Activated effector memory CD4-positive, alpha-beta T cell treated with anti-CD3 and anti-CD28 coated beads, Interleukin-2, amount 50 U/mL, for 16 hours (primary cell): ENCODE measurements at regions not wholly inside any gene's neighbourhood (a gene's known extent, or its start where the extent isn't known, plus 50 kb on each side); places are given as distances from the start of the nearest gene placed in this dataset.

ENCODE experiments used
- DNase-seq: peaks from one replicate; pipeline ENCODE4 v3.0.0-alpha.2; 2020

GRCh38 chr4:65831828-65832227 is 161.5 kb upstream of the EPHA5 start:
- no peak for DNase-seq

- no peak for DNase-seq
Observed at GRCh38 chr4:65825116-65825753, 154.9 kb upstream of the EPHA5 start.

DNA sequence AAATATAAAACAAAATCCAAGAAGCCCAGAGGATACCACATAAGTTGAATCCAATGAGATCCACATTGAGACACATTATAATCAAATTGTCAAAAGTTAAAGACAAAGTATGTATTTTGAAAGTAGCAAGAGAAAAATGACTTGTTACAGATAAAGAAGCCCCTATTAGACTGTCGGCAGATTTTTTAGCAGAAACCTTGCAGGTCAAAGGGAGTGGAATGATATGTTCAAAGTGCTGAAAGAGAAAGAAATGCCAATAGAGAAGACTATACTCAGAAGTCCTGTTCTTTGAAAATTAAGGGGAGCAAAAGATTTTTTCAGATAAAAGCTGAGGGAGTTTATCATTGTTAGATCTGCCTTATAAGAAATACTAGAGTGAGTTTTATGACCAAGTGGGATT is 148.9 kb upstream of the EPHA5 start:
- no peak for DNase-seq

- no peak for DNase-seq
Observed at GRCh38 chr4:65805936-65806335, 135.6 kb upstream of the EPHA5 start.

- no peak for DNase-seq
Observed at GRCh38 chr4:65799513-65799912, 129.2 kb upstream of the EPHA5 start.

DNA sequence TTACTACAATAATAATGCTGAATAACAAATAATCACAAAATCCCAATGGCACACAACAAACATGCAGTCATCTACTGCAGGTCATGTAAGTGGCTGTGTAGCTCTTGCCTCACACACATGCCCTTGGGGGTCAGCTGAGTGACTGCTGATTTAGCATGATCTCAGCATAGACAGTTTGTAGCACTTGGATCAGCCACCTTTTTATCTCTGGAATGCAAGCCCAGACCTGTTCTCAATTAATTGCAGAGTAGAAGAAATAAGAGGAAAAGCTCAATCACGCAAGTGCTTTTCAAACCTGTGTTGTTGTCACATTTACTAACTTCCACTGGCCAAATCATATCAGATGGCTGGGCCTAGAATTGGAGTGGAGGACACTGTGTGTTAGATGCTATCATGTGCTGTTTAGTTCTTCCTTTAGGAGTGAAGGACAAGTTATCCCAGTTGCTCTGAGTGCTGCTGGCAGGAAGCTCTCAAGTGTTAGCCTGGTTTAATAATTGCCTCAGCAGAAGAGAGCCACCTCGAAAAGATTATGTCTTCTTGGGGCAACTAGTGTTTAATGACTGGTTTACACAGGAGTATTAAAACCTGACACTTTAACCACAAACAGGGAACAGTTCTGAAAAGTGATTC is 128.3 kb upstream of the EPHA5 start:
- no peak for DNase-seq

- no peak for DNase-seq
Observed at GRCh38 chr4:65791812-65792308, 121.6 kb upstream of the EPHA5 start.

DNA sequence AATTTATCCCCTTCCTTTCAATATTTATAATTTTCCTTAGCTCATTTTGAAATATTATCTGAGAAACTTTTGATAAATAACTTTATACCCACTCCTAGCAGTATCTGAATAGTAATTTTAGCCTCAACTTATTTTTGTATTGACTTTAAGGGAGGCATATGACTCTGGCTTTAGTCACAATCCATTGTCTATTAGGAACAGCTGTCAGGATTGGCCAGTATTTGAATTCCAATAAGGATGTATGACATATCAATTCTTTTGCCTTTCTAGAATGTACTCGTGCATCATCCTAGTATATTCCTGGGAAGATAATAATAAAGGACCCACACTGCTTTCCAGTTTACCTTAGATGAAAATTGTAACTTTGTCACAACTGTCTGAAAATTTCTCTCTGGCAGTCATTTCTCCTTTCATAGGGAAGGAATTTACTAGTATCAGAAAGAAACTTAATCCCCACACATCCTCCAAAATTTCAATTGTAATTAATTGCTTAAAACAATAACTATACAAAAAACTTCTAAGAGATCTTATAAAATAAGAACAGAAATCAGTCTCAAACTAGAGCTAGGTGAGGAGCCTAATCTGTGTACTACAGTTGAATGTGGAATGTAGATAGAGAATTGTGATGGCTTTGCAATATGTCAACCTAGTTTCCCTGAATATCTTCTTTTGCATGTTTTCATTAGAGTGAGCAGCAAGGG is 121.0 kb upstream of the EPHA5 start:
- no peak for DNase-seq

DNA sequence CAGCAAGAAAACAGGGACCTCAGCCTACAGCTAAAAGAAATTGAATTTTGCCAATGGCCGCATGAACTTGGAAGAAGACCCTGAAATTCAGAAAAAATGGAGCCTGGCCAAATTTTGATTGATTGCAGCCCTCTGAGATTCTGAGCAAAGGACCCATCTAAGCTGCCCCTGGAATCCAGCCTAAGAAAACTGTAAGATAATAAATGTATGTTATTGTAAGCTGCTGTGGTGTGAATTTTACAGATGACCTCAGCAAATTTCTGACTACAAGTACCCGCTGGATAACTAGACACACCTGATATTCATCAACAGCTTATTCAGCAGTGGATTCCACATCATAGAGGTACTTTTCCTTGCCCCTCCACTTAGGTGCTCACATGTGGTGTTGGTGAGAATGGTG is 119.5 kb upstream of the EPHA5 start:
- DNase-seq = no peak

GRCh38 chr4:65789341-65789740 is 119.1 kb upstream of the EPHA5 start:
- no peak for DNase-seq

GRCh38 chr4:65777270-65777669 is 107.0 kb upstream of the EPHA5 start:
- no peak for DNase-seq

DNA sequence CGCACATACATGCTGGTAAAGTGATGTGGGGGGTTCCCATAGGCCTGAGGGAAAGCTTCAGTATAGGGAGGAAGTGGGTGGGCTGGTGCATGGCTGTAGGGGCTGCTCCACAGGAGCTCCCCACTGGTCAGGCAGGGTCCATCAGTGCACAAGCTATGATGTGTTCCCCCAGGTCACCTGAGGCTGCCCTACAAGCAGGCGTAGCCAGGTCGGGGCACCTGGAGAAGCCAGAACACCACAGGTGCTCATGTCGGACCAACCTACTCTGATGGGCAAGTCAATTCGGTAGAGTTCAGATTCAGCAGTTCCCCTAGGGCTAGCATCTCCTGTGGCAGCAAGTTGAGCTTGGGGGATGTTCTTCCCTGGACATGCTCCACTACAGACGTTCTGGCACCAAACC is 103.3 kb upstream of the EPHA5 start:
- no peak for DNase-seq

DNA sequence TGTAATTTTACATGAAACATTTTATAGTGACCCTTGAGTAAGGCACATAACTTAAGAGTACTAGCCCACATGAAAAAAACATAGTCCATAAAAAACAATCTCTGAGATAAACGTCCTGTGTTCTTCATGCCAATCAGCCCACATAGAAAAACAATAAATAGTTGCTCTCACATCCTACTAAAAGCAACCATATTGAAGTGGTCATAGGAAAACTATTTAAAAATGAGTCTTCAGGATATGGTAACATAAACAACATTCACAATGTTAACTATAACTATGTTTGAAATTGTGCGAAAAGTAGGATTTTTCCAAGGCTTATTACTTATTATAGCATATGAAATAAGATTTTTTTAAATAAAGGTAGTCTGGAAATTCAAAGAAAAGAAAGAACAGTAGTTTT is 77.1 kb upstream of the EPHA5 start:
- DNase-seq = no peak

GRCh38 chr4:65738134-65738533 is 67.8 kb upstream of the EPHA5 start:
- DNase-seq = no peak

DNA sequence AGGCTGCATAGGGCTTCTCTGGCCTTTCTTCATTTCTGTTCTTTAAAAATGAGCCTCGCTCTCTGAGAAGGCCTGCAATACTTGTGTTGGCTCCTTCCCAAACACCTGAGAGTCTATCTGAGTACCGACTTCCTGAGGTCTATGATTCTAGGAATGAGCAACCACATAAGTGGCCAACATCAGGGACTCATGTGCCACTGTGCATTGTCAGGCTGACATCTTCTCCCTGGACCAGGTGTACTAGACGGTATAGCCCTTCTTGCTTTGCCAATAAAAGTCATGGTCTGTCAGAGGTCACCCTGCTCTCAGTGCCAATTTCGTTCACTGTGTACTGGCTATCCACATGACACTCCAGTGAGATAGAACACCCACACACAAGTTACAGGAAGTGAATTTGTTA is 67.4 kb upstream of the EPHA5 start:
- DNase-seq = no peak

- no peak for DNase-seq
Observed at GRCh38 chr4:65724973-65725372, 54.7 kb upstream of the EPHA5 start.
